IPS DF 19.7 (cell line): ENCODE measurements at regions not wholly inside any gene's neighbourhood (a gene's known extent, or its start where the extent isn't known, plus 50 kb on each side); places are given as distances from the start of the nearest gene placed in this dataset.

ENCODE experiments used
- DNase-seq: peaks from one replicate; pipeline ENCODE4 v3.0.0-alpha.2; 2013; ENCODE audit warnings: low read depth, low spot score

DNA sequence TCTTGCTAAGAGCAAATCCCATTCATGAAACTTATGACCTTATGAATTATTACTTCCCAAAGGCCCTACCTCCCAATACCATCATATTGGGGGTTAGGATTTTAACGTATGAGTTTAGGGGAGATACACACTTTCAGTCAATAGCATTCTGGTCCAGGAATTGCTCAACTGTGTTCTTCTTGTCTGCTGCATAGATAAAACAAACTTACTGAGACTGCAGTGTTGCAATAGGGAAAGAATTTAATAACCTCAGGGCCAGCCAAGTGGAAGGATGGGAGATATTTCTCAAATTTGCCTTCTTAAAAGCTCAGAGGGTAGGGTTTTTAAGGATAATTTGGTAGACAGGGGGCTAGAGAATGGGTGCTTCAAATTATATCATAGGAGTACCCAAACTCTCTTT is 625.8 kb downstream of the OTOL1 start:
- no peak for DNase-seq

DNA sequence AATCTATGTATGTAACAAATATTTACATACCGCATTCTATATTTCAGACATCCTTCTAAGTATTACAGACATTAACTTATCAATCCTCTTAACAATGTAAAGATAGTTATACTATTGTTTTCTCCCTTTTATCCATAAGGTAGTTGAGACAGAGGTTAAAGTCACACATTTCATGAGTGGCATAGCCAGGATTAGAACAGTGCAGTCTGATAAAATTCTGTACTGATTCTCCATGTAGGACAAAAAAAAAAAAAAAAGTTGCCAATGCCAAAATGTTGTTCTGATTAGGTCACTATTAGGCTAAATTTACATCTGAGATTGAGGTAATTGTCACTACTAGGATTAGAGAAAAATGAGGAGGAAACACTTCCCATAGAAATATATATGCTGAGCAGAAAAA is 629.2 kb downstream of the OTOL1 start:
- DNase-seq = no peak

DNA sequence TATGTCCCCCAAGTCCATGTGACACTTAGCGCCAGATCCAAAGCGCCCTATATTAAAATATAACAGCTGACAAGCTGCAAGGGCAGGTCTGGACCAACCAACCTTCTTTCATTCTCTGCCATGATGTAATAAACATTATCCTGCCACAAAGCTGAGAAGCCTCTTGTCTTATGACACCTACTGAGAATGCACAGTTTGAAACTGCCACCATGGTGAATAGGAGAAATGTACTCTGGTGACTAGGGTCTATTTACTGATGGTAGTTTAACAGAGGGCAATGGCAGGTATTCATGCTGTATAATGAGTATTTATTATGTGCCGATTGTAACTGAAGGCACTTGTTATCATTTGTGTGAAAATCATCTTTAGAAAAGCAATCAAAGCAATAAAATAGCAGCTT is 634.0 kb downstream of the OTOL1 start:
- no peak for DNase-seq

DNA sequence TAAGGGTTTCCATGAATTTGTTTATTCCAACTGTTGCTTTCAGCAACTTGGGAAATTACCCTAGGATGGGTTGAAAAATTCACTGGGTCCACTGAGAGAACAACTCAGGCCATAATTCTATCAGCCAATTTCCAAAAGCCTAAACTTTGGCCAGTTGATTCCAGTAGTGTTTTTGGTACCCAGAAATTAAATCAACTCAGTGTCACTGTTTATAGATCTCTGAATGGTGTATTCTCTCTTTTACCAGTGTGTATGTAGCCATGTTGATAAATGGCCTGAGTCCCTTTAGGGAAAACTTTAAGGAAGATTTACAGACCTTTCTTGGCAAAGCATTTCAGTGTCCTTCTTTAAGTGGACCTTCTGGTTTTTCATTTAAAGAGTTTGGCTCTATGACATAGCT is 636.4 kb downstream of the OTOL1 start:
- DNase-seq = no peak

DNA sequence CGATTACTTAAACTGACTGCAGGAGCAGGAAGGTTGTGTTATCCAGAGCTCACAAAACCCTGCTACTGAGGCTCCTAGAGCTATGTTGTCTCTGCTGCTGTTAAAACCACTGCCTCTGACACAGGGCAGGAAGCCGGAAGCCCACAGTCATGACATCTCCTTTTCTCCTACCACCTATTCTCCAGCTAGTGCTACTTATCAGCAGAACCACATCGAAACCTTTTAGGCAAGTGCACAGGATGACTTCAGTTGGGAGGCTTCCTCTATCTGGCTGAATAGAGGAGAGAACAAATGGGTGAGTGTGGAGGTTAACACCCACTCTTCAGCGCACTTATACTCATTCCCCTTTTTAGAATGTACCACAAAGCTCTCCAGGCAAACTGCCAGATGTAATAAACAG is 638.0 kb downstream of the OTOL1 start:
- DNase-seq = no peak

DNA sequence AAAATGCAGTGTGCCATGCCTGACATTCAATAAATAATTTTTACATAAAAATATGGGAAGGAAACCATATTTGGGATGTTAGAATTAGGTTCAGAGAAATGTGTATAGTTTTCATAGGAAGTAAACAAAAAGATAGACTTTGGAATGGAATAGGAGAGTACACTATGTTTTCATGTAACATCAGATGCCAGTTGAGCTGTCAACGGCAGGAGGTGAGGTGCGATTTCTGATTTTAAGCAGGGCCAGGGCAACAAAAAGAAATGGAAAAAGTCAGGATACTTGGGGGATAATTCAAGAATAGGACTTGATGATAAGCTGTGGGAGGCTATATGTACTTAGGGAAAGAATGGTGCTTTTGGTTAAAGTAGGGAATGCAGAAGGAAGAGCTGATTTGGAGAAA is 639.5 kb downstream of the OTOL1 start:
- DNase-seq = no peak

DNA sequence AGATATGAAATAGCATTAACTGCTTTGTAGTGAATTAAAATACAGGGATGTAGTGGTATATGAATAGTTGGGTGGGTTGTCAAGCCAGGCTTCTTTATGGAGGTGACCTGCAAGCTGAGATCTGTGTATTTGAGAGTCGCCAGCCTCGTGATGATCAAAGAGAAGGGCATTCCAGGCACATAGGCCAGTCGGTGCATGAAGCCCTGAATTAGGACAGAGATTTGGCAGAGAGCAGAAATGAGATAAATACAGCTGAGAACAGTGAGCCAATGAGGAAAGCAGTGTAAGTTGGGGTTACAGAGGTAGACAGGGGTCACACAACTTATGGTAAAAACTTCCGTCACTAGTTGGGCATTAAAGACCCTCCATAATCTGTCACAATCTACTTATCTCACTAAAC is 641.9 kb downstream of the OTOL1 start:
- DNase-seq = no peak

DNA sequence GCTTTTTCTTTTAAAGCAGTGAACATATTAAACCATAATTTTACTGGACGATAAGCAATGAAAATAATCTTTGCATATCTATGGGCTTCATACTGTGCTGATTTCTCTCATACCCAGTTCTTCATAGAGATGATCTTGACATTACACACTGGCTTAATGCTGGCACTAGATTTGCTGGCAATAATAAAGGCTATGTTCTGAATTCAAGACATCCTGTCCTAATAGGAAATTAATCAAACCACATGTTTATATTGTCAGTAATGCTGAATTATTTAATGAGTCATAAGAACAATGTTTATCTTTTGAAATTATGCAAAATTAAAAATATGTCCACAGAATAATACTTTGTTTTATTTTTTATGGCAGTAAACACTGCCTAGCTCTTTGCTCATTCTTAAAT is 643.2 kb downstream of the OTOL1 start:
- no peak for DNase-seq

DNA sequence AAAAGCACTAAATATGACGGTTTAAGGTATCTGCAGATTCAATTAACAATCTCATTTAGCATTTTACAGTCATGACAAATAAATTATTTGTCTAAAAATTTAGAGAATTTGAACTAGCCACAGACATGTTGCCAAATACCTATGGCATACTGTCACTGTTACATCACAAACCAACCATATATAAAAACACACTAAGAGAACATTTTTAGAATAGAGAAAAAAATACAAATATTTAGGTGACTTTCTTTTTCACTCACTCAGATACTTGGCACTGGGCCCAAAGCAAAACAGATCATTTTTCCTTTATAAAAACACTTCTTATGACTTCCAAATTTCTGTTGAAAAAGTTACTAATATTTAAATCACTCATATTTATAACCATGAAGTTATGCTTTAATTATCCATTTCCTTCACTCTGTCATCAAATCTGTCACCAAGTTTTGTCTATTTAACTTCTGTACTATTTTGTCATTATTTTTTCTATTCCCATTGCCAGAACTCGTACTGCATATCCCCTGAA is 644.7 kb downstream of the OTOL1 start:
- no peak for DNase-seq

DNA sequence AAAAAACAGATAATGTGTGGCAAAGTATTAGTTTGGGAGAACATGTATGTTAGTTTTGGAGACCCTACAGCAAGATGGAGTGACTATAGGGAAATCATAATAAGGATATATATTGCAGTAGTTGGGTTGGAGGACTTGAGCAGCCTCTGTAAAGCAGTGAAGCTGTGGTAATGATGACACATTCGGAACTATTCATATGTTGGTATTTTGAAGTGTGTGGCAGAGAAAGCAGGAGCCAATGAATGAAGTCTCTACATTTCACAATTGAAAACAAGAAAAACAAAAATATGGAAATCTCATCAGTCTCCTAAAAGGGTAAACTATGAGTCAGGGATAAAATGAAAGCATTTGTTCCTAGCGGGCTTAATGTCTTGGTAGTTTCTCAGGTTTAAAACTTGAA is 645.9 kb downstream of the OTOL1 start:
- no peak for DNase-seq

DNA sequence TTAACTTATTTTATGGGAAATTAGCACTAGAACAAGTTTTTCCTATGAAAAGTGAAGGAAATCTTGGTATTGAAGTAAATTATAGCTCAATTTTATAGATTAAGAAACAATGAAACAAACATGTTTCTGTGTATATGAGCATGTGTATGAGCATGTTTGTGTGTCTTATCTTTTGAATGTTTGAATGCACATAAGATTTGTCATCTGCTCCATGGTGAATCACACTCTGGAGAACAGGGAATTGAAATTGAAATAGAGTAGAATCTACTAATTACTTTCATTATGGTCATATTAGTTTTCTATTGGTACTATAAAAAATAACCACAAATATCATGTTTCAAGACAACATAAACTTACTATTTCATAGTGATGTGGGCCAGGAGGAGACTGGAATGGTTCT is 646.6 kb downstream of the OTOL1 start:
- DNase-seq = no peak

DNA sequence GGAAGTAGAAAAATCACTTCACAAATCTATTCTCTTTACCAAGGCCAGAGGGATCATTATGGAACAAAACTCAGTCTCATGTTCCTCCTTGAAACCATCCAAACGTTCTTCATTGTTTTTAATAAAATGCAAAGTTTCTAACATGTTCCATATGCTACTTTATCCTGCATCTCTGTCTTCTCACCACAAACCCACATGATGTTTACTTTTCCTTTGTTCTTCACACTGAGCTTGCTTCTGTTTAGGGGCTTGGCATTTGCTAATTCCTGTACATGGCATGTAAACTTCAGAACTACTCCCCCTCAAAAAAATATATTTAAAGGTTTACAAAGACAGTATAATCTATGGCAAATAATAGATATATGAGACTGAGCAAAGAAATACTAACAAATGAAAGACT is 651.4 kb downstream of the OTOL1 start:
- no peak for DNase-seq

DNA sequence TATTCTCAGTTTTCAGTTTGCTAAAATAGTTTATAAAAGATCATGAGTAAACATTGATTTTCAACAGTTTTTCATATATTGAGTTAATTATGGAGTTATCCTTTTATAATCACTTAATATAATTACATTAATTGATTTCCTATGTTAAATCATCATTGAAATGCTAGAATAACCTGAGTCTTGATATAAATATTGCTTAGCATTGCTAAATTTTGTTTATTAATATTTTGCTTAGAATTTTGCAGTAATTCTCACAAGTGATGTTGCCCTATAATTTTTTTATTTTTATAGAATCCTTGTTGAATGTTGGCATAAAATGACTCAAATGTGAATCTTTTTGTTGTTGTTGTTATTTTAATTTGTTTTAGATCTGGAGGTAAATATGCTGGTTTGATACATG is 654.2 kb downstream of the OTOL1 start:
- no peak for DNase-seq

DNA sequence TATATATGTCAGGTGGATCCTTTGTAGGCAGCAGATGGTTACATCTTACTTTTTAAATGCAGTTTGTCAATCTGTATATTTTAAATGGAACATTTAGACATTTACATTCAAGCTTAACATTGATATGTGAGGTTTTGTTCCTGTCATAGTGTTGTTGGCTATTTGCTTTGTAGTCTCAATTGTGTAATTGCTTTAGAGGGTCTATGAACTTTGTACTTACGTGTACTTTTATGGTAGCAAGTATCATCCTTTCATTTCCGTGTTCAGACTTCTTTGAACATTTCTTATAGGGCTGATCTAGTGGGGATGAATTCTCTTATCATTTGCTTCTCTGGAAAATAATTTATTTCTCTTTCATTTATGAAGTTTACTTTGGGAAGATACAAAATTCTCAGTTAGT is 656.0 kb downstream of the OTOL1 start:
- DNase-seq = no peak

DNA sequence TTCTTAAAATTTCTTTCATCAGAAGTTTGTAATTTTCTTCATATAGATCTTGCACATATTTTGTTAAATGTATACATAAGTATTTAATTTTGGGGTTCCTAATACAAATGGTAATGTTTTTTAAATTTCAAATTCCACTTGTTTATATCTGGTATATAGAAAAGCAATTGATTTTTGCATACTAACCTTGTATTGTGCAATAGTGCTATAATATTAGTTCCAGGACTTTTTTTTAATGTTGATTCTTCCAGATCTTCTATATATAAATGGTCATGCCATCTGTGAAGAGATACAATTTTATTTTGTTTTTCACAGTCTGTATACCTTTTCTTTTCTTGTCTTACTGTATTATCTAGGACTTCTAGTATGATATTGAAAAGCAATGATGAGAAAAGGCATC is 665.0 kb downstream of the OTOL1 start:
- no peak for DNase-seq

DNA sequence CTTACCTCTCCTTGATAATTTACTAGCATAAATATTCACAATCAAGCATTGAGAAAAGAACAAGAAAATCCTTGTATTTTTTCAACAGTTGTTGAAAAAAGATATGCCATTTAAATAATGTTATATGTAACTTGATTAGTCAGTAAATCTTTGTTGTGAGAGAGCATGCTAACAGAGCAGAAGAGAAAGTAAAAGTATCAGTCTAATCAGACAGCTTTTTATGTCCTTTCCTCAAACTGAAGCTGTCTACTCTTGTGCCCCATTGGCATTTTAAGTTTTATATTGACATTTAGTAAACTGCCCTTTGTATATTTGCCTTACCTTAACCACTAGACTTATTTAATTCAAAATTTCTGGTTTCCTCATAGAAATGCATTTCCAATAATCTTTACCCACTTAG is 668.7 kb downstream of the OTOL1 start:
- no peak for DNase-seq

DNA sequence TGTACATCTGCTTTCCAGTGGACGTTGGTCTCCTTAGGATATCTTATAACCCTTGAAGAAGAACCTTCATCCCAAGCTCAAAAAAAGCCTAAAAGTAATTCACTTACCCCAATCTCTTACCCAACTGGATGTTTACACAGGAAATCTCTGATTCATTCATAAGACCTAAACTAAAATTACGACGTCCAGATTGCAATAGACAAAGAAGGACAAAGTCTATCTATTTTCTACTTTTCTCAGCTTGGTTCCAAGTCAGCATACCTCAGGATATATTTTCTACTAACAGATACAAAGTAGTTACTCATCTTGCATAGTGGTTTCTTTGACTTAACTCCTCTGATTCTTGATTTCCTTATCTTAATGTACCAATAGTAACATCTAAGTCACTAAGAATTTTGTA is 669.9 kb downstream of the OTOL1 start:
- DNase-seq = no peak

DNA sequence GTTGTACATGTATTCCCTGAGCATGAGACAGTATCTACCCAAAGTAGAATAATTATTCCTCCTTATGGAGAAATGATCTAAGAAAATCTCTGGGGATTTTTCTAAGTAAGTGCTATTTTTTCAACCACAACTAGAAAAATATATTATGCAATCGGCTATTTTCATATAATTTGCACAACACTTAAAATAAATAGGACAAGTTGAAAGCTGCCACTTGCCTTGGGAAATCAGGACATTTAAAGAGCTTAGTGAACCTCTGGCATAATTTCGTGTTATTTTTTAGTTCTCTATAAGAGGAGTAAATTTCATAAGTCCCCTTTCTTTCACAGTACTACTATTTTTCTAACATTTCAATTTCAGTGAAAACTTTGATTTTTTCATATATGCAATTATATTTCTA is 672.1 kb downstream of the OTOL1 start:
- DNase-seq = no peak

DNA sequence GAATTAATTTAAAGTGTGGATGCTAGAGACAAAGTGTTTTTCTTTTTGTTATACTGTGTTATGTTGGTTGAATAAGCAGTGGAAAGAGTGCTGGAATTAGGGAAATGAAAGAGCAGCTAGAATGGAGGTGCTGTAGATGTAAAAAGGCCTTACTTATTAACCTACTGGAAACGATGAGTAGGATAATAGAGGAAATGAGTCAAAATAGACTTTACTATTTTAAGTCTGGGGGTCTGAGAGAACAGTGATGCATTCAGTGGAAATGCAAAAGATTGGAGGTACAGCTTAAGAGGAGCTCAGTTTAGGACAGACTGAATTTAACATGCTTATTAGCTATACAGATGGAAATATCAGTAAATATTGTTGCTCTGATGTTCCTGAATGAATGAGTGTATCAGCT is 674.0 kb downstream of the OTOL1 start:
- DNase-seq = no peak

DNA sequence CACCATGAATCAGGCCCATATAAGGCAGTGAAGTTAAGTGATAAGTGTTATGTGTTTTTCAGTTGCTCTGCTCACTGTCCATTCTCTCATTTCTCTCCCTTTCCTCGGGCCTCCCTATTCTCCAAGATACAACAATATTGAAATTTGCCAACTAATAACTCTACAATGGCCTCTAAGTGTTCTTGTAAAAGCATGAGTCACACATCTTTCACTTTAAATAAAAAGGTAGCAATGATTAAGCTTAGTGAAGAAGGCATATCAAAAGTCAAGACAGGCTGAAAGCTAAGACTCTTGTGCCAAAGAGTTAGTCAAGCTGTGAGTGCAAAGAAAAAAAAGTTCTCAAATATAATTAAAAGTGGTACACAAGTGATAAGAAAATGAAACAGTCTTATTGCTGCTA is 675.4 kb downstream of the OTOL1 start:
- DNase-seq = no peak

DNA sequence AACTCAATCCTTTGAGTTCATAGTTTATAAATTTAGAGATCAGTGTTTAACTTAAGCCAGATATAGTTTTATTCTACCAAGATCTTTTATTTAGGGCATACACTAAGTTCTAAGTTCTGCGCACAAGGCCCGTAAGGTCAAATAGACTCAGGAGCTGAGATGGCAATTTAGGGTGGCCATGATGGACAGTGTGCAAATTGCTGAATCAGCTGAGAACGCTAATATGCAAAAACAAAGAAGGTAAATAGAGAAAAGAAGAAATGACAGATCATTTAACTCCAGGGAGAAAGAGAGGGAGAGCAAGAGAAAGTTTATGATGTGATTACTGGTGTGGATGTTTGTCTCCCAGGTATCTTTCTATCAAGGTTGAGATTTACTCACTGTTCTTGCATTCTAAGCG is 678.5 kb downstream of the OTOL1 start:
- DNase-seq = no peak

DNA sequence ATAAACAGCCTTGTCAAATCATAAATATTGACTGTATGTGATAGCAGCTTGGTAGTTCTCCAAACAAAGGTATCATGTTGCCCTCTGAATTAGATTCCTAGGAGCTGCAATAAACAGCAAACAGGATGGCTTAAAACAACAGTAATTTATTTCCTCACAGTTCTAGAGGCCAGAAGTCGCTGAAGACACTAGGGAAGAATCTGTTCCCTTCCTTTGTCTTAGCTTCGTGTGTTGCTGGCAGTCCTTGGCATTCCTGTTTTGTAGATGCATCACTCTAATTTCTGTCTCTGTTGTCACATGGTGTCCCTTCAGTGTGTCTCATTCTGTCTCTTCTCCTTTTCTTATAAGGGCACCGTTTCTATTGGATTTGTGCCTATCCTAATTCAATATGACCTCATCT is 679.3 kb downstream of the OTOL1 start:
- no peak for DNase-seq

DNA sequence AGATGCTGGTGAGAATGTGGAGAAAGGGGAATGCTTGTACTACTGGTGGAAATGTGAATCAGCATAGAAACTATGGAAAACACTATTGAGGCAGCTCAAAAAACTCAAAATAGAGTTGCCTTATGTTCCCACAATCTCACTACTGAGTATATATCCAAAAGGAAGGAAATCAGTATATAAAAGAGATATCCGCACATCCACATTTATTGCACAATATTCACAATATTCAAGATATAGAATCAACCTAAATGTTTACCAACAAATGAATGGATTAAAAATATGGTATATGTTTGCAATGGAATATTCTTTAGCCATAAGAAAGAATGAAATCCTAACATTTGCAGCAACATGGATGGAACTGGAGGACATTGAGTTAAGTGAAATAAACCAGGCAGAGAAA is 686.8 kb downstream of the OTOL1 start:
- DNase-seq = no peak

DNA sequence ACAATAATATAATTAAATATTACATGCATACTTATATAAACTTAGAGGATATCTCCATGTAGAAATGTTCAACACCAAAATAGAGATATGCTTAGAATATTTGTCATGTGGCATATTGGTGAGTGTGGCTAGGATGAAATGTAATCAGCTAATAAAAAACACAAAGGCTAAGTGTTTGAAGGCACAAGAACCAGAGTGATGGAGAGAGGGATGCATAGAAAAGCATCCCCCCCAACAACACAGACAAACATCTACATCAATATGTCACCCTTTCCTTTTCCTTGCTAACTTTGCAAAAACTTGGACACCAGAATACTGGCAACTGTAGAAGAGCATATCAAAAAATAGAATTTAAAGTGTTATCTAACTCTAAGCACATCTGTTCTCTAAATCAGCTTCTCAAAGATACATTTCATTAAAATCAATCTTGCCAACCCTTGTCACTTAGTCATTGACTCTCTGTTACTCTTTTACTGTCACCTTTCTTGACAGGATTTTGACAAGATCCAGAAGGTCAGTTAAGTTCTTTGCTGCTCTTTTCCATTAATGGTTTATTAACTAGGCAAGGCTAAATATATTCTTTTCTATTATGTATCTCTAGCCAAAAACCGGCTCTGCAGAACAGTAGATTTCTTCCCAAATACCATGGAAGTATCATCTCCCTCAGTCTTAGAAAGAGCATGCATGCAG is 695.9 kb downstream of the OTOL1 start:
- DNase-seq = no peak
